Limb (tissue), 2 donors: ENCODE measurements at regions not wholly inside any gene's neighbourhood (a gene's known extent, or its start where the extent isn't known, plus 50 kb on each side); places are given as distances from the start of the nearest gene placed in this dataset.

Source experiments
- DNase-seq, 2 donors: peaks; one replicate each; pipeline ENCODE4 v3.0.0-alpha.2; 2016; ENCODE audit errors: extremely low spot score in 2 of 2

DNA sequence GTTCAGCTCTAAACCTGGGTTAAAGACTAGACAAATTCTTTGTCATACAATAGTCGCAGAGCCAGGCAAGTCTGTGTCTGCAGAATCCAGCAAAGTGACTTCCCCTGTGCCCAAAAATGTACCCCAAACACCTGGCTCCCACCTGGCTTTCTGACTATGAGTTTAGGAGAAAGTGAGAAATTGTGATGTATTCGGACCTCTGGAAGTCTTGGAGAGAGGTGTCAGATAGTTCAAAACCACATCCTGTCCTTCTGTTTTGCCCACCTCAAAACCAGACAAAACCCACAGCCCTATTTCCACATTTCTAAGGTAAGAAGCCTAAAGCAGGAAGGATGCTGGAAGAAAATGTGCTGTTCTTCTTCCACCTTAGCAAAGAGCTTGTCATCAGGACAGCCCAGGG, 63.8 kb upstream of the CLMP start:
- DNase-seq: no peak

DNA sequence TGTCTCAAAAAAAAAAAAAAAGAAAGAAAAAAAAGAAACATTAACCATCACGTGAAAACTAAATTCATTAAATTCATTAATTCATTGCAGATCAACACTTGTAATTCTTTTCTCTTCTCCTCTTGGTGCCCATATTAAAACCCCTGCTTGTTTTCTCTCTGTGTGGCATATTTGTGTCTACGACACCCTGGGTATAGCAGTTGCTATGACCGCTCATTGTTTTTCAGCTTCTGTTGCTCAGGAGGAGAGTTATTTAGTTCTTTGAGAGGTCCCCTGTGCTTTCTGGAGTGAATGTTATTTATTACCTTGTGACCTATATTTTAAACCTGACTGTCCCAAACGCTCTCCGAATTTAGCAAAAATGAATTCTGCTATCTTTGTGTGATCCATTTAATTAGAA, 62.3 kb upstream of the CLMP start:
- DNase-seq: no peak

DNA sequence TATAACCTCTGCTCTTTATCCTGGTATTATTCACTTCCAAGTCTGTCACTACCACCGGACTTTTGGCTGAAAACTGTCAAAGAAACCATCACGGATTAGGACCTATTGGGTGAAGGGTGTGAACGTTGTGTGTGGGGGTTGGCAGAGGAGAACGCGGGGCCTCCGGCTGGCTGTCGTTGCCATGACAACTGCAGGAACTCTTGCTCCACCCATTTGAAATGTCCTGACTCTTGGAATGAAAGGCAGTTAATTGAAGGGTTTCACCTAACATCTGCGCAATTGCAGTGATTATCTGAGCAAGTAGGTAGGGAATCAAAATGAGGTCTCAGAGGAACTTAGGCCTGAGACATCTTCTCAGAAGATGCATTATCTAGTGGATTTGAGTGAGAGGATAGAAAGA, 60.9 kb upstream of the CLMP start:
- DNase-seq: peak in 1 of 2 donors; percentile 51

DNA sequence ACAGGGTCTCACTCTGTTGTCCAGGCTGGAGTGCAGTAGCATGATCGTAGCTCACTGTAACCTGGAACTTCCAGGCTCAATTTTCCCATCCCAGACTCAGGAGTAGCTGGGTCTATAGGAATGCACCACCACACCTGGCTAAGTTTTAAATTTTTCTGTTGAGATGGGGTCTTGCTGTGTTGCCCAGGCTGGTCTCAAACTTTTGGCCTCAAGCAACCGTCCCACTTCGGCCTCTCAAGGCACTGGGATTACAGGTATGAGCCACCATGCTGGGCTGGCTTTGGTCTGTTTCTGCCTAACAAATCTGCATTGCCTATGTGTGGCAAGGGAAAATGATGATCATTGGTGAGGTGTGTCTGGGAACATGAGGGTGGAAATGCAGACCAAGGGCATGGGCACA, 59.3 kb upstream of the CLMP start:
- DNase-seq: no peak

DNA sequence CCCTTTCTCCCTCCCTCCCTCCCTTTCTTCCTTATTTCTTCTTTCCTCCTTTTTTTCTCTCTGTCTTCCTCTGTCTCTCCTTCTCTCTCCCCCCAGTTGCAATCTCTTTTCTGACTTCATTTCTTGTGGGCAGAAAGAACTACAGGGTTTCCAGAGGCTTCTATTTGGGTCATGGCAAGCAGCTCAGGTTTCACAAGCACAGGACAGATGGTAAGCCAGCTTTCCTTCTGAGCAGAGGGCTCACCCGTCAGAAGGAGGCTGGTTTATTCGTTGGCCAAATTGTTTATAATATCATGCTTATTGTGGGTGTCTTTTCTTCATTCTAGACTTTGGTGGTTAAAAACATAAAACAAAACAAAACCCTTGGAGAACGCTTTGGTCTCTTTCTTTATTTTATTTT, 58.9 kb upstream of the CLMP start:
- no peak for DNase-seq

DNA sequence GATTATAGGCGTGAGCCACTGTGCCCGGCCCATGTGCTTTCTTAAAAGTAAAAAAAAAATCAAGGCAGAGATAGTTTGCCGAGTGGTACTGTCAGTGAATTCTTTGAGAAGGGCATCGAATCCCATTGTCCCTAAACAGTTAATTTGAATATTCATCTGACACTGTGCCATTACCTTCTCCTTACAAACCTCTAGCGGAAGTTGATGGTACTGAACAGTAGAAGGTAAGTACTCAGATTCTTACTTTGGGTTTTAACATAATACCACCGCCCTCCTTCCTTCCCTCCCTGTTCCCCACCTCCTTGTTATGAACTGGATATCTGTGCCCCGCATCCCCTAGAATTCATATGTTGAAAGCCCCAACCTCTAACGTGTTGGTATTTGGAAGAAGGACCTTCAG, 58.2 kb upstream of the CLMP start:
- no peak for DNase-seq

DNA sequence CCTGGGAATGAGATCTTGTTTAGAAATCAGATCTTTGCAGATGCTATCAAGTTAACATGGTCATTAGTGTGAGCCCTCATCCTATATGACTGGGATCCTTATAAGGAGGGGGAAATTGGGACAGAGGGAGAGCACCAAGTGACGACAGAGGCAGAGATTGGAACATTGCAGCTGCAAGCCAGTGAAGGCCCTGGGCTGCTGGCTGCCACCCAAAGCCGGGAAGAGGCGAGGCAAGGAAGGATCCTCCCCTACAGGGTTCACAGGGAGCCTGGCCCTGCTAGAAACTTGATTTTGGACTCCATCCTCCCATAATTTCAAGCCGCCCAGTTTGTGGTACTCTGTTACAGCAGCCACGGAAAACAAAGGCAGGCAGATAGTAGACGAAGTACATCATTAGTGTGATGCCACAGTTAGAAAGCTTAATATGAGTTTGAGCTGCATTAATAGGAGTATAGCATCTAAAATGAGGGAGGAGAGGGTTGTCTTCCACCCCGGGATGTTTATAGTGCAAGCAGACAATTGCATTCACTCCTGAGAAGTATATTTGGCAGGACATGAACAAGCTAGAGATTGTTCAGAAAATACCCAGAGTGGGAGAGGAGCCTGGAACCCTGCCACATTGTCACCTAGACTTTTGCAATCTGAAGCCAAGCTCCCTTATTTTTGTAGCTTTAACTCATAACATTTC, 56.8 kb upstream of the CLMP start:
- DNase-seq: peak in 1 of 2 donors; percentile 49

DNA sequence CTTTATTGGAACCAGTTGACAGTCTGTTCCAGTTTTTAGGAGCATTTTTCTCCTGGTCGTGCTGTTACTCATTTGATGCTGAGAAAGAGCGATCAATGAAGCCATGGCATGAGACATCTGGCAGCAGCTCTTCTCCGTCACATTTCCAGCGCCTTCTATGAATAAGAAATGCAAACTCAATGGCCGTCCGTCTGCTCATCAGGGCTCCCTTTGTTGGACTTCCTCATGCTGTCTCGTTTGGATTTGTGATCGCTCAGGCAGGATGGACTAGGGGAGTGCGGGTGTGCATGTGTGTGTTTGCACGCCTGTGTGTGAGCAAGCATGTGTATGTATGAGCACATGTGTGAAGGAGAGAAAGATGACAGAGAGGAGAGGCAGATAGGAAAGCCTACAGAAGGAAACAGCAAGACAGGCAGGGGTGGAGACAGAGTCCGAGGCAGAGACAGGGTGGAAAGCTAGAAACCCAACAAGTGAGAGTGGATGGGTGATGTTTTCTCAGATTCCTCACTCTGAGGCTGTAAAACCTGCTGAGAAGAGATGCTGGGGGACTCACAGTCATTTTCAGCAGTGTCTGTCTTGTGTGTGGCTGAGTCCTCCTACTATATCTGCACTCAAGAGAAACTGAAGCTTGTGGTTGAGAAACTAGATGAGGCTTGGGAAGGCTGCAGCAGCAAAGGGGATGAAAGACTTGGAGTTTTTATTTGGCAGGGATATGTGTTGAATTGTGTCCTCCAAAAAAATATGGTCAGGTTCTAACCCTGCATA, 56.0 kb upstream of the CLMP start:
- DNase-seq: no peak

DNA sequence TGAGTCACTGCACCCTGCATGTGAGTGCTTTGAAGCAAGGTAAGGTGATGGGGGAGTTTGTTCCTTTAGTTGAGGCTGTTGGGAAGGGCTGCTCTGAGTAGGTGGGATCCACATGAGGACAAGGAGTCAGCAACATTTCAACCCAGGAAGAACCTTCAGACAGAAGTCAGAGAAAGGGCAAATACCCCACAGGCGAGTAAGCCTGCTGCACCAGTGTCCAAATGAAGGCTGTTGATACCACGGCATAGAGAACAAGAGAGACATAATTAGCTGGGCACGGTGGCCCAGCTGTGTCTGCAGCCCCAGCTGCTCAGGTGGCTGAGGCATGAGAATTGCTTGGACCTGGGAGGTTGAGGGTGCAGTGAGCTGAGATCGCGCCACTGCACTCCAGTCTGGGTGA, 54.3 kb upstream of the CLMP start:
- no peak for DNase-seq

DNA sequence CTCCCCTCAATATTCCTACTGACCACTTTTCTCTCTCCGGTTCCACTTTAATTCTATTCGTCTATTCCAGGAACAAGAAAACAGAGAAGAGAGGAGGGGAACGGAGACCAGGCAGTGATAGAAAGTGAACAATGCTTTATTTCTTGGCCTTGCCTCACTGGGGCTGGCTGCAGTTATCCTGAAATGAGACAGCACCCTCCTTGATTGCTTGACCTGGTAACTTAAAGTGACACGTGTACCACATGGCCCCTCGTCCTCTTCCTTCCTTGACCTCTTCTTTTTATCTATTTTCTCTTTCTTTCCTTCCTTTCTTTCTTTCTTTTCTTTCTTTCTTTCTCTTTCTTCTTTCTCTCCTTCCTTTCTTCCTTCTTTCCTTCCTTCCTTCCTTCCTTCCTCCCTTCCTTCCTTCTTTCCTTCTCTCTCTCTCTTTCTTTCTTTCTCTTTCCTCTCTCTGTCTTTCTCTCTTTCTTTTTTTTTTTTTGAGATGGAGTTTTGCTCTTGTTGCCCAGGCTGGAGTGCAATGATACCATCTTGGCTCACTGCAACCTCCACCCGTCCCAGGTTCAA, 52.8 kb upstream of the CLMP start:
- DNase-seq: no peak

DNA sequence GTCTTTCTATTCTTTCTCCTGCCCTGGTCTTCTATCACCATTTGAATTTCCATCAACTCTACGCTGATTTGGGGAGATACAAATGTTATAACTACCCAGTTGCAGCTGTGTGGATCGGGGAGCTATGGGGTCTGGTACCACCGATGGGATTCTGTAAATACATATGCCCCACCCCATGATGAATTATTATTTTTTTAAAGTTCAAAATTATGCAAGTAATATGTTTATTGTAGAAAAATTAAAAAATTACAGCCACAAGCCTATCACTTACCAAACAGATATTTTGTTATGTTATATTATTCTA, 52.4 kb upstream of the CLMP start:
- DNase-seq: no peak

DNA sequence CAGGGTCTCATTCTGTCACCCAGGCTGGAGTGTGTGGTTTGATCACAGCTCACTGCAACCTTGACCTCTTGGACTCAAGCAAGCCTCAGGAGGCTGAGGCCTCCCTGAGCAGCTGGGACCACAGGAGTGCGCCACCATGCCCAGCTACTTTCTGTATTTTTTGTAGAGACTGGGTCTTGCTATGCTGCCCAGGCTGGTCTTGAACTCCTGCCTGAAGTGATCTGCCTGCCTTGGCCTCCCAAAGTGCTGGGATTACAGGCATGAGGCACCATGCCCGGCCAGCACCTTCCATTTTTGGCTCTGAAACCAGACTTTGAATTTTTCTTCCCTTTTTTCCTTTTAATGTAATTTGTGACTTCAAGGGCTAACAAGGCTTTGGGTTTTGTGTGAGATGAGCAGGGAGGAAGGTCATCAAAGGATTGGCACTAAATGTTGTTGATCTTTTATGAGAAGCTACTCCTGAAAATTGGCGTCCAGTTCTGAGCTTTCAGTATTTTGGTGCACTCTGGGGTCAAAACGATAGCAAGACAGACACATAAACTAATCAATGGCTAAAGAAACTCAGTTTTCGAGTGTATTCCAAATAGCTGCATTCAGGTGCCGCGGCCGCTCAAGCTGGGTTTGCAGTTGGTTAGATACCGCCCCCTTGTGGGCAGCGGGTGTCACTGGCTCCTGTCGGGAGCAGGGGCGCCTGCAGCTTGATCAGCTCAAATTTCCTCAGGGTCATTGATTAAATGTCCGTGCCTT, 51.9 kb upstream of the CLMP start:
- DNase-seq: peak; percentile 87 to 91

DNA sequence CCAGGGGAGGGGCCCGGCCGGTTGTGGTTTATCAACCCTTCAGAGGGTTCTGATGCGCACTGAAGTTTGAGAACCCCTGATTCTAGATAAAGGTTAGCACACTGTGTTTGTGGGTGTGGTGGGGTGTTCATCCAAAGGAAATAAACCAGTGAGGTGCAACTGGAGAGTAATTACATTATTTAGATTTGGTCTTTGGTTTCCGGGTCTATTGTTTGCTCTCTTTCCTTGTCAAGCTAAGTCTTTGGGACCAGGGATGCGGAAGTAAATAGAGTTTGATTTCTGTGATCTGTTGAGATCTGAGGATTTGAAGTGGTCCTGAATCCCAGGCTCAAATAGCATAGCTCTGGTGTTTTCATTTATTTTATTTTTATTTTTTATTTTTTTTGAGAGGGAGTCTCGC, 50.5 kb upstream of the CLMP start:
- DNase-seq: no peak
